Forelimb muscle (tissue), 1 donor: ENCODE measurements at regions not wholly inside any gene's neighbourhood (a gene's known extent, or its start where the extent isn't known, plus 50 kb on each side); places are given as distances from the start of the nearest gene placed in this dataset.

Experiments
- DNase-seq: peaks from one replicate; pipeline ENCODE4 v3.0.0-alpha.2; 2013; ENCODE audit warnings: low read depth

GRCh38 chr11:43545610-43546009 lies 134.9 kb upstream of the HSD17B12 start:
- DNase-seq: no peak

- DNase-seq: no peak
Observed at GRCh38 chr11:43546561-43547429, 133.7 kb upstream of the HSD17B12 start.

- DNase-seq: no peak
Observed at GRCh38 chr11:43547430-43547831, 133.1 kb upstream of the HSD17B12 start.

GRCh38 chr11:43547889-43548381 lies 132.6 kb upstream of the HSD17B12 start:
- no peak for DNase-seq

- no peak for DNase-seq
Observed at GRCh38 chr11:43548916-43549315, 131.6 kb upstream of the HSD17B12 start.

- no peak for DNase-seq
Observed at GRCh38 chr11:43549624-43550023, 130.9 kb upstream of the HSD17B12 start.

- DNase-seq: no peak
Observed at GRCh38 chr11:43550714-43551113, 129.8 kb upstream of the HSD17B12 start.

- DNase-seq: no peak
Observed at GRCh38 chr11:43554148-43554473, 126.4 kb upstream of the HSD17B12 start.

GRCh38 chr11:43555186-43555585 lies 125.4 kb upstream of the HSD17B12 start:
- no peak for DNase-seq

- peak; percentile 72 for DNase-seq
Observed at GRCh38 chr11:43555816-43556611, 124.5 kb upstream of the HSD17B12 start.

- no peak for DNase-seq
Observed at GRCh38 chr11:43556612-43557375, 123.7 kb upstream of the HSD17B12 start.

GRCh38 chr11:43557553-43558110 lies 122.9 kb upstream of the HSD17B12 start:
- DNase-seq: no peak

GRCh38 chr11:43558146-43558545 lies 122.4 kb upstream of the HSD17B12 start:
- no peak for DNase-seq

- DNase-seq: no peak
Observed at GRCh38 chr11:43558556-43559127, 121.9 kb upstream of the HSD17B12 start.

GRCh38 chr11:43561832-43562231 lies 118.7 kb upstream of the HSD17B12 start:
- DNase-seq: no peak

- no peak for DNase-seq
Observed at GRCh38 chr11:43567396-43567975, 113.1 kb upstream of the HSD17B12 start.

GRCh38 chr11:43573233-43573632 lies 107.3 kb upstream of the HSD17B12 start:
- no peak for DNase-seq

GRCh38 chr11:43573873-43574272 lies 106.7 kb upstream of the HSD17B12 start:
- no peak for DNase-seq

- DNase-seq: no peak
Observed at GRCh38 chr11:43574411-43574810, 106.1 kb upstream of the HSD17B12 start.

GRCh38 chr11:43574949-43575912 lies 105.3 kb upstream of the HSD17B12 start:
- no peak for DNase-seq
